ENCODE measurements at regions not wholly inside any gene's neighbourhood (a gene's known extent, or its start where the extent isn't known, plus 50 kb on each side); places are given as distances from the start of the nearest gene placed in this dataset.

- no peak overlapping the region for H3K27ac ChIP-seq
- TF ChIP-seq ZFX (IDR thresholded peaks at IDR 0.05), result no peak
- no peak for TF ChIP-seq CTCF (conservative IDR thresholded peaks at IDR 0.05)
These were observed 323.7 kb upstream of the ANKRD30A start for GRCh38 chr10:36801660-36802059.

- TF ChIP-seq CTCF (conservative IDR thresholded peaks at IDR 0.05) (no peak), ZFX (IDR thresholded peaks at IDR 0.05) (no peak)
- H3K27ac ChIP-seq, result no peak overlapping the region
These were observed 330.4 kb upstream of the ANKRD30A start for GRCh38 chr10:36794981-36795380.

- TF ChIP-seq ZFX (IDR thresholded peaks at IDR 0.05) (no peak), CTCF (conservative IDR thresholded peaks at IDR 0.05) (no peak)
- no peak overlapping the region for H3K27ac ChIP-seq
These were observed 335.4 kb upstream of the ANKRD30A start for GRCh38 chr10:36789974-36790373.

GRCh38 chr10:36788152-36788551 is 337.2 kb upstream of the ANKRD30A start:
- TF ChIP-seq CTCF (conservative IDR thresholded peaks at IDR 0.05) (no peak), ZFX (IDR thresholded peaks at IDR 0.05) (no peak)

GRCh38 chr10:36783400-36783799 is 342.0 kb upstream of the ANKRD30A start:
- TF ChIP-seq CTCF (conservative IDR thresholded peaks at IDR 0.05), result no peak
- no peak for TF ChIP-seq ZFX (IDR thresholded peaks at IDR 0.05)
- no peak overlapping the region for H3K27ac ChIP-seq

More at GRCh38 chr10:36788152-36788551, 337.2 kb upstream of the ANKRD30A start:
- no peak overlapping the region for H3K27ac ChIP-seq

GRCh38 chr10:36781570-36781969 is 343.8 kb upstream of the ANKRD30A start:
- TF ChIP-seq CTCF (conservative IDR thresholded peaks at IDR 0.05) (no peak), ZFX (IDR thresholded peaks at IDR 0.05) (no peak)
- H3K27ac ChIP-seq, result no peak overlapping the region

GRCh38 chr10:36780158-36780557 is 345.2 kb upstream of the ANKRD30A start:
- H3K27ac ChIP-seq, result no peak overlapping the region
- no peak for TF ChIP-seq CTCF (conservative IDR thresholded peaks at IDR 0.05)
- TF ChIP-seq ZFX (IDR thresholded peaks at IDR 0.05), result no peak

Data from C4-2B (cell line).